ENCODE measurements at regions not wholly inside any gene's neighbourhood (a gene's known extent, or its start where the extent isn't known, plus 50 kb on each side); places are given as distances from the start of the nearest gene placed in this dataset.

DNA sequence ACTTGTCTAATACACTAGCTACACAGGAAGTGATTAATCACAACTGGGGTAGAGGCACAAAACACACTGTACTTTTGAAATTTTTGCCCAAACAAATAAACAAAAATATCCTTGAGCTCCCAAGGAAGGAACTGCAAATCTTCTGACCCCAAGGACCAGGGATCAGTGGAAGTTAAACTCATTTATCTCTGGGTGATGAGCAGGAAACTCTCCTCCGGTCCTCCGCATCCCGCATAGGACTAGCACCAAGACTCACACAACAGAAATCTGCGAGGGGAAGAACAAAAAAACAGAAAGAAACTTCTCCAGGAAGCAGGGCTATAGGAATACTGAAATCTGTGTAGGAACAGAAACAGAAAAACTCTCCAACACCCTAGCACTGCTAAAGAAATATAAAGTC, 650.3 kb downstream of the DCDC2C start:
- intact Hi-C loops (cut with DNase I) = no loop called here
- no peak for TF ChIP-seq POLR2A (IDR thresholded peaks at IDR 0.05)
- TF ChIP-seq, protein P1, sequence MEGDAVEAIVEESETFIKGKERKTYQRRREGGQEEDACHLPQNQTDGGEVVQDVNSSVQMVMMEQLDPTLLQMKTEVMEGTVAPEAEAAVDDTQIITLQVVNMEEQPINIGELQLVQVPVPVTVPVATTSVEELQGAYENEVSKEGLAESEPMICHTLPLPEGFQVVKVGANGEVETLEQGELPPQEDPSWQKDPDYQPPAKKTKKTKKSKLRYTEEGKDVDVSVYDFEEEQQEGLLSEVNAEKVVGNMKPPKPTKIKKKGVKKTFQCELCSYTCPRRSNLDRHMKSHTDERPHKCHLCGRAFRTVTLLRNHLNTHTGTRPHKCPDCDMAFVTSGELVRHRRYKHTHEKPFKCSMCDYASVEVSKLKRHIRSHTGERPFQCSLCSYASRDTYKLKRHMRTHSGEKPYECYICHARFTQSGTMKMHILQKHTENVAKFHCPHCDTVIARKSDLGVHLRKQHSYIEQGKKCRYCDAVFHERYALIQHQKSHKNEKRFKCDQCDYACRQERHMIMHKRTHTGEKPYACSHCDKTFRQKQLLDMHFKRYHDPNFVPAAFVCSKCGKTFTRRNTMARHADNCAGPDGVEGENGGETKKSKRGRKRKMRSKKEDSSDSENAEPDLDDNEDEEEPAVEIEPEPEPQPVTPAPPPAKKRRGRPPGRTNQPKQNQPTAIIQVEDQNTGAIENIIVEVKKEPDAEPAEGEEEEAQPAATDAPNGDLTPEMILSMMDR (IDR thresholded peaks at IDR 0.05) = no peak
- no peak overlapping the region for H3K27ac ChIP-seq
- WGBS, 2 donors = 81 to 84% methylated on average over 4 of the region's 4 CpGs
- H3K4me1 ChIP-seq = no peaks in the 10 kb centered on the region
- H3K36me3 ChIP-seq = no peaks in the 10 kb centered on the region
- H3K27me3 ChIP-seq = no peaks in the 10 kb centered on the region
- no peak for DNase-seq
- H3K4me3 ChIP-seq (replicated peaks in 1 of 3) = no peak overlapping the region
- H3K9me3 ChIP-seq = no peaks in the 10 kb centered on the region

DNA sequence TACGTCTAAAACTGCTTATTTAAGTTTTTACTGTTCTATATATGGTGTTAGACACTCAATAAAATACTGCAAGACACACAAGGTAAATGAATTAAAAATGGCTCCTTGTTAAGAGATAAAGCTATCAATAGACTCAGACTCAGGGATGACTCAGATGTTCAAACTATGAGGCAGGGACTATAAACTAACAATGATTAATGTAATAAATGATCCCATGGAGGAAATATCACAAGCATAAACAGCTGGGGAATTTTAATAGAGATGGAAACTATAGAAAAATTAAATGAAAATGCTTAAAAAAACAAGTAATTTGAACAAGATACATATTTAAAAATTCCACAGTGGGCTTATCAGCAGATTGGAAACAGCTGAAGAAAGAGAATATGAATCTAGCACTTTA, 650.8 kb downstream of the DCDC2C start:
- Histone ChIP-seq H3K27ac (no peak overlapping the region), H3K36me3 (no peaks in the 10 kb centered on the region), H3K4me1 (peaks cover 0 to 5% of the 10 kb centered on the region in 2 donors), H3K9me3 (no peaks in the 10 kb centered on the region), H3K4me3 (replicated peaks in 1 of 3) (no peak overlapping the region), H3K27me3 (no peaks in the 10 kb centered on the region)
- 76 to 80% methylated on average over 1 of the region's 1 CpG for WGBS, 2 donors
- intact Hi-C loops (cut with DNase I) = no loop called here
- TF ChIP-seq POLR2A (IDR thresholded peaks at IDR 0.05) = no peak
- TF ChIP-seq, protein P1 (IDR thresholded peaks at IDR 0.05) = no peak
- DNase-seq = no peak

DNA sequence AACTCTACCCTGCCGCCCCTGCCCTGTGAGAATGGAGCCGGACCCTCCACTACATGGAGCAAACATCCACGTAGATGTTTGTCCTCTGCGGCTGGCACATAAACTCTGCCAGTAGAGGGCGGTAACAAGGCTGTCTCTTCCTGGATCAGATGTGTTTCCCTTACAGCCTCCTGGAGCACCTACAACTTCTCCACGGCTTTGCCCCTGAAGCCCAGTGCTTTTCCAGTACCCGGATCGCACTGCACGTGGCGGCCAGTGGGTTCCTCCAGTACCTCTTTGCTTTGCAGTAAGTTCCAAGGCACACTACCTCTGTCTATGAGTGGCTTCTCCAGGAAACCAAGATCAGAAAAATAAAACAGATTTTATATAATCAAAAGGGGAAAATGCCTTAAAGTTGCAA, 651.3 kb downstream of the DCDC2C start:
- WGBS, 2 donors = 60 to 71% methylated on average over 10 of the region's 10 CpGs
- Histone ChIP-seq H3K4me1 (peaks cover 0 to 10% of the 10 kb centered on the region in 2 donors), H3K36me3 (no peaks in the 10 kb centered on the region), H3K9me3 (no peaks in the 10 kb centered on the region), H3K27me3 (no peaks in the 10 kb centered on the region), H3K27ac (no peak overlapping the region), H3K4me3 (replicated peaks in 1 of 3) (no peak overlapping the region)
- TF ChIP-seq, protein P1 (IDR thresholded peaks at IDR 0.05) = peak in 3 of 6 experiments; percentile 27 to 44 (median 33)
- no peak for TF ChIP-seq POLR2A (IDR thresholded peaks at IDR 0.05)
- intact Hi-C loops (cut with DNase I) = no loop called here
- DNase-seq = peak; percentile 29 to 32

DNA sequence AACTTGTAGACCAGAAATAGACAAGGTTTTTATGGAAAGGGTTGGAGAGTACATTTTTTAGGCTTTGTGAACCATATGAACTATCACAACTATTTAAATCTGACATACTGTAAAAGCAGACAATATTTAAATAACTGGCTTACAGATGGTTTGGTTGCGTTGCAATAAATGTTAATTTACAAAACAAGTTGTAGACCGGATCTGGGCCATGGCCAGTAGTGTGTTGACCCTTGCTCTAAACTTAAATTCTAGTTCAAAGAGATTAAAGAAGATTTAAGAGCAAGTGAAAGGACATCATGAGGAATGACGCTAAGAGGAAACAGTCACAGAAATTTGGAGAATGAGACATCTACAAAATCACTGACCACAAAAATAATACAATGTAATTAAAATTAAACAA, 652.7 kb downstream of the DCDC2C start:
- no peaks in the 10 kb centered on the region for H3K9me3 ChIP-seq
- TF ChIP-seq, protein P1 (IDR thresholded peaks at IDR 0.05) = no peak
- no peak for TF ChIP-seq POLR2A (IDR thresholded peaks at IDR 0.05)
- H3K36me3 ChIP-seq = no peaks in the 10 kb centered on the region
- no peaks in the 10 kb centered on the region for H3K27me3 ChIP-seq
- DNase-seq = no peak
- H3K4me3 ChIP-seq (replicated peaks in 1 of 3) = no peak overlapping the region
- H3K27ac ChIP-seq = no peak overlapping the region
- intact Hi-C loops (cut with DNase I) = no loop called here
- WGBS, 2 donors = 82 to 95% methylated on average over 3 of the region's 3 CpGs
- peaks cover 0 to 14% of the 10 kb centered on the region in 2 donors for H3K4me1 ChIP-seq

DNA sequence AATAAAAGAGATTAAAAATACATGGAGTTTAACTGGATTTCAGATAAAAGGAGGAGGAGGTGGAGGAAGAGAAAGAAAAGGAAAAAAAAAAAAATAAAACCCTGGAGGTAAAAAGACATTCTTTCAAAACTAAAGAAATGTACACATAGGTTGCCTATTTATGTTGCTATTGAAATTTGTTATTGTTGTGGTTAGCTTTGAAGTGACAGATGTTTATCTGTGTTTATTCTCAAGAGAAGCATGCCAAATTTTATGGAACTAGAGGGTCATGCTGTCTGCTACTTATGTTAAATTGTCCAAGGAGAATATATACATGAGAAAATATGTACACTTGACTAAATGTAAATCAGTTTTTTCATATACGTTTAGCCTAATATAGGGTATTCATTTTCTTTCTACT, 653.2 kb downstream of the DCDC2C start:
- Histone ChIP-seq H3K27me3 (no peaks in the 10 kb centered on the region), H3K4me3 (replicated peaks in 1 of 3) (no peak overlapping the region), H3K4me1 (peaks cover 0 to 14% of the 10 kb centered on the region in 2 donors), H3K27ac (no peak overlapping the region), H3K36me3 (no peaks in the 10 kb centered on the region), H3K9me3 (no peaks in the 10 kb centered on the region)
- TF ChIP-seq POLR2A (IDR thresholded peaks at IDR 0.05) = no peak
- TF ChIP-seq, protein P1 (IDR thresholded peaks at IDR 0.05) = no peak
- 85 to 86% methylated on average over 1 of the region's 1 CpG for WGBS, 2 donors
- intact Hi-C loops (cut with DNase I) = no loop called here
- no peak for DNase-seq

Data from thyroid gland (tissue), 4 donors.